ENCODE measurements at regions not wholly inside any gene's neighbourhood (a gene's known extent, or its start where the extent isn't known, plus 50 kb on each side); places are given as distances from the start of the nearest gene placed in this dataset.

GRCh38 chr5:152472083-152472482, 67.0 kb upstream of the NMUR2 start:
- Histone ChIP-seq H3K4me3 (no peak overlapping the region), H3K79me2 (ENCODE audit: control insufficient read depth, insufficient read depth, low read length) (no peaks in the 10 kb centered on the region), H4K20me1 (ENCODE audit: control insufficient read depth, insufficient read depth) (no peaks in the 10 kb centered on the region), H2AFZ (ENCODE audit: control insufficient read depth, low read depth, low read length) (no peak overlapping the region), H3K27ac (ENCODE audit: control insufficient read depth, insufficient read depth) (no peak overlapping the region), H3K4me1 (ENCODE audit: control insufficient read depth, insufficient read depth, low read length) (no peaks in the 10 kb centered on the region), H3K9me3 (replicated peaks; ENCODE audit: control insufficient read depth, insufficient read depth, low read length) (no peaks in the 10 kb centered on the region), H3K4me2 (ENCODE audit: control insufficient read depth, insufficient read depth) (no peak overlapping the region), H3K9ac (ENCODE audit: control insufficient read depth, insufficient read depth, low read length) (no peak overlapping the region), H3K36me3 (ENCODE audit: control insufficient read depth in 2 of 2, insufficient read depth in 2 of 2, low read length in 1 of 2) (no peaks in the 10 kb centered on the region), H3K27me3 (replicated peaks in 1 of 2; ENCODE audit: control insufficient read depth in 2 of 2, insufficient read depth in 2 of 2, low read length in 1 of 2) (no peaks in the 10 kb centered on the region)
- DNase-seq (ENCODE audit: low read depth, low spot score) (no peak), FAIRE-seq (no peak), ATAC-seq (no peak)
- in situ Hi-C loops (cut with MboI) (no loop called here), intact Hi-C loops (cut with micrococcal nuclease; ENCODE audit: unreplicated experiment) (no loop called here)
- no TSS peak for BruUV-seq (replicated peaks)
- CTCF ChIA-PET, result no interaction called here
- POLR2A ChIA-PET, result no interaction called here
- RAD21 ChIA-PET (ENCODE audit: unreplicated experiment), result no interaction called here
- SMC1A ChIA-PET (ENCODE audit: uncharacterized antibody, unreplicated experiment), result no interaction called here
- TF ChIP-seq CUX1 (IDR thresholded peaks at IDR 0.05; ENCODE audit: insufficient replicate concordance, low read depth, low read length), result no peak
- no peak for TF ChIP-seq HDAC2 (IDR thresholded peaks at IDR 0.05)
- TF ChIP-seq ZNF687 (IDR thresholded peaks at IDR 0.05), result no peak
- TF ChIP-seq SREBF1 (IDR thresholded peaks at IDR 0.05; ENCODE audit: low read length), result no peak
- TF ChIP-seq YBX1 (IDR thresholded peaks at IDR 0.05), result no peak
- TF ChIP-seq ZNF207 (IDR thresholded peaks at IDR 0.05; ENCODE audit: borderline replicate concordance), result no peak
- TF ChIP-seq CREB1 (IDR thresholded peaks at IDR 0.05; ENCODE audit: low read depth), result no peak
- TF ChIP-seq CTCF (IDR thresholded peaks at IDR 0.05 in 2 of 3, conservative IDR thresholded peaks at IDR 0.05 in 1 of 3; ENCODE audit: control insufficient read depth in 2 of 3, extremely low read depth in 1 of 3, insufficient read depth in 1 of 3, low read depth in 3 of 3, low read length in 3 of 3), result no peak
- no peak for TF ChIP-seq ZNF592 (IDR thresholded peaks at IDR 0.05)
- no peak for TF ChIP-seq ZNF217 (IDR thresholded peaks at IDR 0.05)
- TF ChIP-seq TBL1XR1 (IDR thresholded peaks at IDR 0.05; ENCODE audit: low read depth, low read length), result no peak
